GM23338 (cell line): ENCODE measurements at regions not wholly inside any gene's neighbourhood (a gene's known extent, or its start where the extent isn't known, plus 50 kb on each side); places are given as distances from the start of the nearest gene placed in this dataset.

Source experiments
- ATAC-seq: fragments of 200-7000 bp; cut with Tn5 transposase; 3 replicates; pipeline ENCODE4 v1.9.1; 2020
- DNase-seq: peaks from one replicate; pipeline ENCODE4 v3.0.0-alpha.2; 2015; ENCODE audit warnings: low spot score
- H2AFZ ChIP-seq: fragments of 200-600 bp; sonication (generic); 2 replicates; pipeline ENCODE4 v1.8.0; 2016; ENCODE audit warnings: antibody characterized with exemption, mild to moderate bottlenecking, moderate library complexity
- H3F3A ChIP-seq: fragments of 200-600 bp; sonication (generic); replicated peaks from 2 replicates; pipeline ENCODE4 v1.8.0; 2017; ENCODE audit warnings: antibody characterized with exemption, mixed run types, low read depth
- H3K27ac ChIP-seq: fragments of 200-600 bp; sonication (generic); 2 replicates; pipeline ENCODE4 v1.6.1; 2016; ENCODE audit warnings: low read depth
- H3K27me3 ChIP-seq: fragments of 200-600 bp; sonication (generic); 2 replicates; pipeline ENCODE4 v1.8.0; 2016; ENCODE audit warnings: mild to moderate bottlenecking, mixed run types, moderate library complexity; ENCODE audit not compliant: insufficient read depth
- H3K36me3 ChIP-seq: fragments of 200-600 bp; sonication (generic); 2 replicates; pipeline ENCODE4 v1.8.0; 2016; ENCODE audit warnings: mild to moderate bottlenecking; ENCODE audit not compliant: insufficient read depth
- H3K4me1 ChIP-seq: fragments of 200-600 bp; sonication (generic); 2 replicates; pipeline ENCODE4 v1.8.0; 2016; ENCODE audit warnings: mild to moderate bottlenecking, moderate library complexity; ENCODE audit not compliant: insufficient read depth
- H3K4me2 ChIP-seq: fragments of 200-600 bp; sonication (generic); 2 replicates; pipeline ENCODE4 v1.7.1; 2017; ENCODE audit warnings: mixed run types
- H3K4me3 ChIP-seq: fragments of 200-600 bp; sonication (generic); 2 replicates; pipeline ENCODE4 v1.6.1; 2016; ENCODE audit warnings: mixed run types
- H3K79me2 ChIP-seq: fragments of 200-600 bp; sonication (generic); replicated peaks from 2 replicates; pipeline ENCODE4 v1.8.0; 2017; ENCODE audit warnings: mild to moderate bottlenecking; ENCODE audit not compliant: insufficient read depth
- H3K9me2 ChIP-seq: fragments of 200-600 bp; sonication (generic); 2 replicates; pipeline ENCODE4 v1.8.0; 2017; ENCODE audit not compliant: insufficient read depth
- H4K20me1 ChIP-seq: fragments of 200-600 bp; sonication (generic); replicated peaks from 2 replicates; pipeline ENCODE4 v1.8.0; 2017; ENCODE audit warnings: mild to moderate bottlenecking; ENCODE audit not compliant: insufficient read depth
- H3K27ac Mint-ChIP-seq: 2 replicates; pipeline ENCODE4 v1.8.0; 2020; ENCODE audit warnings: inconsistent platforms, mild to moderate bottlenecking, moderate library complexity, mixed read lengths
- H3K27me3 Mint-ChIP-seq: 3 replicates; pipeline ENCODE4 v1.8.0; 2022; ENCODE audit warnings: low read depth, mild to moderate bottlenecking, moderate library complexity, mixed read lengths, inconsistent platforms; ENCODE audit not compliant: insufficient read depth, poor library complexity
- H3K36me3 Mint-ChIP-seq: 3 replicates; pipeline ENCODE4 v1.8.0; 2021; ENCODE audit warnings: low read depth, mild to moderate bottlenecking, inconsistent platforms, moderate library complexity, mixed read lengths
- H3K4me1 Mint-ChIP-seq: 3 replicates; pipeline ENCODE4 v1.8.0; 2020; ENCODE audit warnings: mild to moderate bottlenecking, inconsistent platforms, mixed read lengths
- H3K4me3 Mint-ChIP-seq: 3 replicates; pipeline ENCODE4 v1.8.0; 2021; ENCODE audit warnings: moderate library complexity, mild to moderate bottlenecking, inconsistent platforms, mixed read lengths
- H3K9me3 Mint-ChIP-seq: 3 replicates; pipeline ENCODE4 v1.8.0; 2020; ENCODE audit warnings: moderate library complexity, mild to moderate bottlenecking, inconsistent platforms, mixed read lengths
- EZH2 ChIP-seq: fragments of 200-600 bp; sonication (generic); IDR thresholded peaks from one replicate; pipeline ENCODE4 v1.8.0; 2017; ENCODE audit warnings: antibody characterized with exemption, mild to moderate bottlenecking, low read depth; ENCODE audit not compliant: unreplicated experiment
- EZH2phosphoT487 ChIP-seq: fragments of 200-600 bp; sonication (generic); IDR thresholded peaks from one replicate; pipeline ENCODE4 v1.8.1; 2018; ENCODE audit warnings: antibody characterized with exemption; ENCODE audit not compliant: unreplicated experiment
- NANOG ChIP-seq: IDR thresholded peaks from 2 replicates; pipeline ENCODE4 v1.6.1; 2016; ENCODE audit warnings: antibody characterized with exemption, borderline replicate concordance
- POLR2AphosphoS5 ChIP-seq: IDR thresholded peaks from 2 replicates; pipeline ENCODE4 v1.6.1; 2016; ENCODE audit warnings: antibody characterized with exemption, low read depth
- STAT1 ChIP-seq: IDR thresholded peaks from one replicate; pipeline ENCODE4 v1.6.1; 2016; ENCODE audit warnings: antibody characterized with exemption; ENCODE audit not compliant: unreplicated experiment
- ZNF114 ChIP-seq: fragments of 250-450 bp; sonication (Bioruptor Pico); IDR thresholded peaks from 2 replicates; pipeline ENCODE4 v1.5.0; 2020; ENCODE audit warnings: mild to moderate bottlenecking, moderate library complexity
- TF ChIP-seq, protein P1 (sequence below): IDR thresholded peaks from one replicate; pipeline ENCODE4 v1.6.1; 2018; ENCODE audit warnings: antibody characterized with exemption; ENCODE audit not compliant: unreplicated experiment
- TF ChIP-seq, protein P2 (sequence below): fragments of 250-450 bp; sonication (Bioruptor Pico); IDR thresholded peaks from 2 replicates; pipeline ENCODE4 v1.5.0; 2020; ENCODE audit warnings: mild to moderate bottlenecking, moderate library complexity
- TF ChIP-seq, protein P3 (sequence below): IDR thresholded peaks from 2 replicates; pipeline ENCODE4 v1.6.1; 2016; ENCODE audit warnings: antibody characterized with exemption

DNA sequence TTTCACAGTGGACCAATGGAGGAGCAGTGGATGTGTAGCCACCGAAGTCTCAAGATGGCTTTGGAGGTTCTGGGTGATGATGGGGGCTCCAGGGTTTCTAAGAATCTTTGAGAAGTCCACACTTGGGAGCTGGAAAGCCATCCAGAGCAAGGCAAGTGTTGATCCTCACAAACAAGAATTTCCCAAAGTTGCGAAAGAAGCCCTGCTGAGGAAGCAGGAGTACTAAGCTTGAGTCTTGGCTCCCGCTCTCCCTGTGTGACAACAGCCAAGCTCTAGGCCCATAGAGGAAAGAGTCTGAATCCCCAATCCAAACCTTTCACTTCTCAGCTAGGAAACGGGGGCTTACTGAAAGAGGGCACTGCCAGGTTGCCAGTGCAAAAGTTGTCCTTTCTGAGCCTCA lies 106.0 kb downstream of the EDN3 start:
- H3K4me1 ChIP-seq = peaks cover 3% of the 10 kb centered on the region; the same call in 1 of the 2 replicates
- no peaks in the 10 kb centered on the region for H3F3A ChIP-seq
- no peaks in the 10 kb centered on the region for H3K36me3 ChIP-seq
- no peak overlapping the region for H3K27ac Mint-ChIP-seq
- peaks cover 10% of the 10 kb centered on the region for H3K4me1 Mint-ChIP-seq
- no peaks in the 10 kb centered on the region for H4K20me1 ChIP-seq
- peaks cover 9% of the 10 kb centered on the region; the same call in 1 of the 3 replicates for H3K9me3 Mint-ChIP-seq
- no peak overlapping the region for H3K27ac ChIP-seq
- no peaks in the 10 kb centered on the region for H3K36me3 Mint-ChIP-seq
- no peak overlapping the region for H3K4me2 ChIP-seq
- no peaks in the 10 kb centered on the region for H3K79me2 ChIP-seq
- DNase-seq (no peak), ATAC-seq (no peak)
- H3K9me2 ChIP-seq = no peaks in the 10 kb centered on the region
- no peak overlapping the region for H2AFZ ChIP-seq
- TF ChIP-seq POLR2AphosphoS5 = no peak
- no peak for TF ChIP-seq STAT1
- TF ChIP-seq EZH2phosphoT487 = no peak
- no peak for TF ChIP-seq ZNF114 (CRISPR knock-in tag)
- H3K27me3 Mint-ChIP-seq = peaks cover 6% of the 10 kb centered on the region
- no peak overlapping the region for H3K4me3 ChIP-seq
- H3K27me3 ChIP-seq = peaks cover 20% of the 10 kb centered on the region
- H3K4me3 Mint-ChIP-seq = no peak overlapping the region

DNA sequence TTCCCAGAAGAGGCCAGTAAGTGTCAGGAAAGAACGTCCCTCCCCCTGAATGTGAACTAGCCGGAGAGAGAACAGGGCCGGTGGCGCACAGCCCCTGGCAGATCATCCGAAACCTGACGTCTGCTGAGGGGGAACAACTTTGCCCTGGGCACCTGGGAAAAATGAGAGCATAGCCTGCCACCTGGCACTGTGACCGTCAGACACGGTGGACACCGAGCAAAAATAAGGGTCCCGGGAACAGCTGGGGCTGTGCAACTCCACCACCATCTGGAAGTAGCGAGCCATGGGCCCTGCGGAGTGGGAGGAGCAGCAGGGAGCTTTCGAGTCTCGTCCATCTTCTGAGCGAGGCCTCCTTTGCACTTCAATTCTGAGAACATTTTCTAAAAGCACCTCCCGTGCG lies 110.8 kb downstream of the EDN3 start:
- TF ChIP-seq EZH2phosphoT487 (no peak), ZNF114 (CRISPR knock-in tag) (no peak), NANOG (no peak), EZH2 (no peak), STAT1 (no peak), POLR2AphosphoS5 (no peak)
- TF ChIP-seq, protein P1, sequence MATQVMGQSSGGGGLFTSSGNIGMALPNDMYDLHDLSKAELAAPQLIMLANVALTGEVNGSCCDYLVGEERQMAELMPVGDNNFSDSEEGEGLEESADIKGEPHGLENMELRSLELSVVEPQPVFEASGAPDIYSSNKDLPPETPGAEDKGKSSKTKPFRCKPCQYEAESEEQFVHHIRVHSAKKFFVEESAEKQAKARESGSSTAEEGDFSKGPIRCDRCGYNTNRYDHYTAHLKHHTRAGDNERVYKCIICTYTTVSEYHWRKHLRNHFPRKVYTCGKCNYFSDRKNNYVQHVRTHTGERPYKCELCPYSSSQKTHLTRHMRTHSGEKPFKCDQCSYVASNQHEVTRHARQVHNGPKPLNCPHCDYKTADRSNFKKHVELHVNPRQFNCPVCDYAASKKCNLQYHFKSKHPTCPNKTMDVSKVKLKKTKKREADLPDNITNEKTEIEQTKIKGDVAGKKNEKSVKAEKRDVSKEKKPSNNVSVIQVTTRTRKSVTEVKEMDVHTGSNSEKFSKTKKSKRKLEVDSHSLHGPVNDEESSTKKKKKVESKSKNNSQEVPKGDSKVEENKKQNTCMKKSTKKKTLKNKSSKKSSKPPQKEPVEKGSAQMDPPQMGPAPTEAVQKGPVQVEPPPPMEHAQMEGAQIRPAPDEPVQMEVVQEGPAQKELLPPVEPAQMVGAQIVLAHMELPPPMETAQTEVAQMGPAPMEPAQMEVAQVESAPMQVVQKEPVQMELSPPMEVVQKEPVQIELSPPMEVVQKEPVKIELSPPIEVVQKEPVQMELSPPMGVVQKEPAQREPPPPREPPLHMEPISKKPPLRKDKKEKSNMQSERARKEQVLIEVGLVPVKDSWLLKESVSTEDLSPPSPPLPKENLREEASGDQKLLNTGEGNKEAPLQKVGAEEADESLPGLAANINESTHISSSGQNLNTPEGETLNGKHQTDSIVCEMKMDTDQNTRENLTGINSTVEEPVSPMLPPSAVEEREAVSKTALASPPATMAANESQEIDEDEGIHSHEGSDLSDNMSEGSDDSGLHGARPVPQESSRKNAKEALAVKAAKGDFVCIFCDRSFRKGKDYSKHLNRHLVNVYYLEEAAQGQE = no peak
- TF ChIP-seq, protein P2, sequence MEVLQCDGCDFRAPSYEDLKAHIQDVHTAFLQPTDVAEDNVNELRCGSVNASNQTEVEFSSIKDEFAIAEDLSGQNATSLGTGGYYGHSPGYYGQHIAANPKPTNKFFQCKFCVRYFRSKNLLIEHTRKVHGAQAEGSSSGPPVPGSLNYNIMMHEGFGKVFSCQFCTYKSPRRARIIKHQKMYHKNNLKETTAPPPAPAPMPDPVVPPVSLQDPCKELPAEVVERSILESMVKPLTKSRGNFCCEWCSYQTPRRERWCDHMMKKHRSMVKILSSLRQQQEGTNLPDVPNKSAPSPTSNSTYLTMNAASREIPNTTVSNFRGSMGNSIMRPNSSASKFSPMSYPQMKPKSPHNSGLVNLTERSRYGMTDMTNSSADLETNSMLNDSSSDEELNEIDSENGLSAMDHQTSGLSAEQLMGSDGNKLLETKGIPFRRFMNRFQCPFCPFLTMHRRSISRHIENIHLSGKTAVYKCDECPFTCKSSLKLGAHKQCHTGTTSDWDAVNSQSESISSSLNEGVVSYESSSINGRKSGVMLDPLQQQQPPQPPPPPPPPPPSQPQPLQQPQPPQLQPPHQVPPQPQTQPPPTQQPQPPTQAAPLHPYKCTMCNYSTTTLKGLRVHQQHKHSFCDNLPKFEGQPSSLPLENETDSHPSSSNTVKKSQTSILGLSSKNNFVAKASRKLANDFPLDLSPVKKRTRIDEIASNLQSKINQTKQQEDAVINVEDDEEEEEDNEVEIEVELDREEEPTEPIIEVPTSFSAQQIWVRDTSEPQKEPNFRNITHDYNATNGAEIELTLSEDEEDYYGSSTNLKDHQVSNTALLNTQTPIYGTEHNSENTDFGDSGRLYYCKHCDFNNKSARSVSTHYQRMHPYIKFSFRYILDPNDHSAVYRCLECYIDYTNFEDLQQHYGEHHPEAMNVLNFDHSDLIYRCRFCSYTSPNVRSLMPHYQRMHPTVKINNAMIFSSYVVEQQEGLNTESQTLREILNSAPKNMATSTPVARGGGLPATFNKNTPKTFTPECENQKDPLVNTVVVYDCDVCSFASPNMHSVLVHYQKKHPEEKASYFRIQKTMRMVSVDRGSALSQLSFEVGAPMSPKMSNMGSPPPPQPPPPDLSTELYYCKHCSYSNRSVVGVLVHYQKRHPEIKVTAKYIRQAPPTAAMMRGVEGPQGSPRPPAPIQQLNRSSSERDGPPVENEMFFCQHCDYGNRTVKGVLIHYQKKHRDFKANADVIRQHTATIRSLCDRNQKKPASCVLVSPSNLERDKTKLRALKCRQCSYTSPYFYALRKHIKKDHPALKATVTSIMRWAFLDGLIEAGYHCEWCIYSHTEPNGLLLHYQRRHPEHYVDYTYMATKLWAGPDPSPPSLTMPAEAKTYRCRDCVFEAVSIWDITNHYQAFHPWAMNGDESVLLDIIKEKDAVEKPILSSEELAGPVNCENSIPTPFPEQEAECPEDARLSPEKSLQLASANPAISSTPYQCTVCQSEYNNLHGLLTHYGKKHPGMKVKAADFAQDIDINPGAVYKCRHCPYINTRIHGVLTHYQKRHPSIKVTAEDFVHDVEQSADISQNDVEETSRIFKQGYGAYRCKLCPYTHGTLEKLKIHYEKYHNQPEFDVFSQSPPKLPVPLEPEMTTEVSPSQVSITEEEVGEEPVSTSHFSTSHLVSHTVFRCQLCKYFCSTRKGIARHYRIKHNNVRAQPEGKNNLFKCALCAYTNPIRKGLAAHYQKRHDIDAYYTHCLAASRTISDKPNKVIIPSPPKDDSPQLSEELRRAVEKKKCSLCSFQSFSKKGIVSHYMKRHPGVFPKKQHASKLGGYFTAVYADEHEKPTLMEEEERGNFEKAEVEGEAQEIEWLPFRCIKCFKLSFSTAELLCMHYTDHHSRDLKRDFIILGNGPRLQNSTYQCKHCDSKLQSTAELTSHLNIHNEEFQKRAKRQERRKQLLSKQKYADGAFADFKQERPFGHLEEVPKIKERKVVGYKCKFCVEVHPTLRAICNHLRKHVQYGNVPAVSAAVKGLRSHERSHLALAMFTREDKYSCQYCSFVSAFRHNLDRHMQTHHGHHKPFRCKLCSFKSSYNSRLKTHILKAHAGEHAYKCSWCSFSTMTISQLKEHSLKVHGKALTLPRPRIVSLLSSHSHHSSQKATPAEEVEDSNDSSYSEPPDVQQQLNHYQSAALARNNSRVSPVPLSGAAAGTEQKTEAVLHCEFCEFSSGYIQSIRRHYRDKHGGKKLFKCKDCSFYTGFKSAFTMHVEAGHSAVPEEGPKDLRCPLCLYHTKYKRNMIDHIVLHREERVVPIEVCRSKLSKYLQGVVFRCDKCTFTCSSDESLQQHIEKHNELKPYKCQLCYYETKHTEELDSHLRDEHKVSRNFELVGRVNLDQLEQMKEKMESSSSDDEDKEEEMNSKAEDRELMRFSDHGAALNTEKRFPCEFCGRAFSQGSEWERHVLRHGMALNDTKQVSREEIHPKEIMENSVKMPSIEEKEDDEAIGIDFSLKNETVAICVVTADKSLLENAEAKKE (CRISPR knock-in tag) = no peak
- TF ChIP-seq, protein P3, sequence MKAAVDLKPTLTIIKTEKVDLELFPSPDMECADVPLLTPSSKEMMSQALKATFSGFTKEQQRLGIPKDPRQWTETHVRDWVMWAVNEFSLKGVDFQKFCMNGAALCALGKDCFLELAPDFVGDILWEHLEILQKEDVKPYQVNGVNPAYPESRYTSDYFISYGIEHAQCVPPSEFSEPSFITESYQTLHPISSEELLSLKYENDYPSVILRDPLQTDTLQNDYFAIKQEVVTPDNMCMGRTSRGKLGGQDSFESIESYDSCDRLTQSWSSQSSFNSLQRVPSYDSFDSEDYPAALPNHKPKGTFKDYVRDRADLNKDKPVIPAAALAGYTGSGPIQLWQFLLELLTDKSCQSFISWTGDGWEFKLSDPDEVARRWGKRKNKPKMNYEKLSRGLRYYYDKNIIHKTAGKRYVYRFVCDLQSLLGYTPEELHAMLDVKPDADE = no peak
- Mint-ChIP-seq H3K36me3 (no peaks in the 10 kb centered on the region), H3K4me1 (peaks cover 5% of the 10 kb centered on the region; the same call in 1 of the 3 replicates), H3K4me3 (no peak overlapping the region), H3K27ac (no peak overlapping the region), H3K27me3 (peaks cover 1% of the 10 kb centered on the region), H3K9me3 (peaks cover 9% of the 10 kb centered on the region; the same call in 2 of the 3 replicates)
- ATAC-seq = no peak
- Histone ChIP-seq H3K27ac (no peak overlapping the region), H4K20me1 (no peaks in the 10 kb centered on the region), H3K79me2 (no peaks in the 10 kb centered on the region), H3K27me3 (no peaks in the 10 kb centered on the region), H2AFZ (no peak overlapping the region), H3K4me3 (no peak overlapping the region), H3K9me2 (no peaks in the 10 kb centered on the region), H3F3A (no peaks in the 10 kb centered on the region), H3K4me2 (no peak overlapping the region), H3K4me1 (no peaks in the 10 kb centered on the region), H3K36me3 (no peaks in the 10 kb centered on the region)
- no peak for DNase-seq
